ENCODE measurements at regions not wholly inside any gene's neighbourhood (a gene's known extent, or its start where the extent isn't known, plus 50 kb on each side); places are given as distances from the start of the nearest gene placed in this dataset.

GRCh38 chr6:155738602-155739105 lies 283.0 kb upstream of the NOX3 start:
- DNase-seq (ENCODE audit: extremely low spot score), result no peak
- POLR2A ChIA-PET, result no interaction called here
- TF ChIP-seq CTCF (IDR thresholded peaks at IDR 0.05; ENCODE audit: control extremely low read depth, extremely low read depth, low read depth, missing control alignments), result no peak
- CTCF ChIA-PET, result no interaction called here

- TF ChIP-seq CTCF (IDR thresholded peaks at IDR 0.05; ENCODE audit: control extremely low read depth, extremely low read depth, low read depth, missing control alignments), result no peak
- CTCF ChIA-PET, result no interaction called here
- no peak for DNase-seq (ENCODE audit: extremely low spot score)
- POLR2A ChIA-PET, result no interaction called here
Observed at GRCh38 chr6:155717374-155717773, 261.7 kb upstream of the NOX3 start.

- ChIA-PET CTCF (interaction anchor here (1.3 kb wide), 1 partner anchor 12 kb away, joined by 4 read pairs; no protein-coding TSS in a partner anchor), POLR2A (no interaction called here)
- DNase-seq (ENCODE audit: extremely low spot score), result no peak
- no peak for TF ChIP-seq CTCF (IDR thresholded peaks at IDR 0.05; ENCODE audit: control extremely low read depth, extremely low read depth, low read depth, missing control alignments)
Observed at GRCh38 chr6:155710704-155711103, 255.1 kb upstream of the NOX3 start.

GRCh38 chr6:155709262-155709661 lies 253.6 kb upstream of the NOX3 start:
- TF ChIP-seq CTCF (IDR thresholded peaks at IDR 0.05; ENCODE audit: control extremely low read depth, extremely low read depth, low read depth, missing control alignments), result no peak
- POLR2A ChIA-PET, result no interaction called here
- DNase-seq (ENCODE audit: extremely low spot score), result no peak
- CTCF ChIA-PET, result no interaction called here

GRCh38 chr6:155708100-155708499 lies 252.5 kb upstream of the NOX3 start:
- ChIA-PET CTCF (no interaction called here), POLR2A (no interaction called here)
- TF ChIP-seq CTCF (IDR thresholded peaks at IDR 0.05; ENCODE audit: control extremely low read depth, extremely low read depth, low read depth, missing control alignments), result no peak
- no peak for DNase-seq (ENCODE audit: extremely low spot score)

- TF ChIP-seq CTCF (IDR thresholded peaks at IDR 0.05; ENCODE audit: control extremely low read depth, extremely low read depth, low read depth, missing control alignments), result no peak
- ChIA-PET CTCF (interaction anchor here (0.6 to 1.5 kb wide), 3 partner anchors 8 to 15 kb away, joined by 3 read pairs; no protein-coding TSS in a partner anchor), POLR2A (no interaction called here)
- DNase-seq (ENCODE audit: extremely low spot score), result no peak
Observed at GRCh38 chr6:155706806-155707205, 251.2 kb upstream of the NOX3 start.

- DNase-seq (ENCODE audit: extremely low spot score), result no peak
- ChIA-PET CTCF (interaction anchor here (1.0 to 1.5 kb wide), 3 partner anchors 10 to 27 kb away, joined by 3 read pairs; no protein-coding TSS in a partner anchor), POLR2A (no interaction called here)
- TF ChIP-seq CTCF (IDR thresholded peaks at IDR 0.05; ENCODE audit: control extremely low read depth, extremely low read depth, low read depth, missing control alignments), result no peak
Observed at GRCh38 chr6:155706341-155706740, 250.7 kb upstream of the NOX3 start.

Measured in GM10248 (cell line).